D721Med (cell line): ENCODE measurements at regions not wholly inside any gene's neighbourhood (a gene's known extent, or its start where the extent isn't known, plus 50 kb on each side); places are given as distances from the start of the nearest gene placed in this dataset.

ENCODE experiments used
- DNase-seq: peaks from one replicate; pipeline ENCODE4 v3.0.0; 2011; ENCODE audit warnings: low spot score; ENCODE audit not compliant: insufficient read length
- FAIRE-seq: peaks from 2 replicates; lab custom pipeline; 2011; peaks lifted over from hg19 to GRCh38; lab: Jason Lieb, UNC
- TF ChIP-seq, protein P1 (sequence below): IDR thresholded peaks from 2 replicates; pipeline ENCODE4 v1.5.1; 2012; ENCODE audit warnings: mild to moderate bottlenecking, control low read depth; ENCODE audit not compliant: insufficient read depth; ENCODE audit errors: missing control alignments

DNA sequence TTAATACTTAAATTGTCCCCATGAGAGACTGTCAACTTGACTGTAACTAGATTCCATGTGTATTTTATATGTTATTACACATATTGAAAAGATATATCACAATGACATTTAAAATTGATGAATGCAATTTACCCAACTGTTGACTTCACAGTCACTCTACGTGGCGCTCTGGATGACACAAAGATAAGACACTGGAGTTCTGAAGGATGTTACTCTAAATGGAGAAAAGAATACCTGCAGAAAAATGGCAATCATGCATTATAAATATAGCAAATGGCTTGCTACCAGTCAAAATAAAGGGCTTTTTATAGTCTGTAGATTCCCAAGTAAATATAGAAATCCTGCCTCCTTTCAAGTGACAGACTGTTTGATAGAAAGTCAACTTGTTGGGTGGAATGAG, 143.6 kb upstream of the KLF6 start:
- no peak for FAIRE-seq
- no peak for DNase-seq
- TF ChIP-seq, protein P1, sequence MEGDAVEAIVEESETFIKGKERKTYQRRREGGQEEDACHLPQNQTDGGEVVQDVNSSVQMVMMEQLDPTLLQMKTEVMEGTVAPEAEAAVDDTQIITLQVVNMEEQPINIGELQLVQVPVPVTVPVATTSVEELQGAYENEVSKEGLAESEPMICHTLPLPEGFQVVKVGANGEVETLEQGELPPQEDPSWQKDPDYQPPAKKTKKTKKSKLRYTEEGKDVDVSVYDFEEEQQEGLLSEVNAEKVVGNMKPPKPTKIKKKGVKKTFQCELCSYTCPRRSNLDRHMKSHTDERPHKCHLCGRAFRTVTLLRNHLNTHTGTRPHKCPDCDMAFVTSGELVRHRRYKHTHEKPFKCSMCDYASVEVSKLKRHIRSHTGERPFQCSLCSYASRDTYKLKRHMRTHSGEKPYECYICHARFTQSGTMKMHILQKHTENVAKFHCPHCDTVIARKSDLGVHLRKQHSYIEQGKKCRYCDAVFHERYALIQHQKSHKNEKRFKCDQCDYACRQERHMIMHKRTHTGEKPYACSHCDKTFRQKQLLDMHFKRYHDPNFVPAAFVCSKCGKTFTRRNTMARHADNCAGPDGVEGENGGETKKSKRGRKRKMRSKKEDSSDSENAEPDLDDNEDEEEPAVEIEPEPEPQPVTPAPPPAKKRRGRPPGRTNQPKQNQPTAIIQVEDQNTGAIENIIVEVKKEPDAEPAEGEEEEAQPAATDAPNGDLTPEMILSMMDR, result no peak

DNA sequence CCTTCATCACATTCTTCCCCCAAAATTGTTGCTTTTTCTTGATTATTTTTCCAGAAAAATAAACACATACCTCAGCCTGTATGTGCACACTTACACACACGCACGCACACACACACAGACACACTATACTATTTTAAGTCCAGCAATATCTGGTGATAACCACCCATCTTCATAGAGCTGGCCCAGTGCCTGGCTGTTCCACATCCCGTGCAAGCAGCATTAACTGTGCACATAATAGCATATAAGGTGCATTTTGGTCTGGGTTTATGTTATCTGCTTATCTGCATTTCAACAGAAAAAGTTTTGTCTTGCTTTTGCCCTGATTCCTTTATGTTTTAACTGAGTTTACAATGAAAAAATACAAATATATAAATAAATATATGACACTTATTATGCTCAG, 143.1 kb upstream of the KLF6 start:
- DNase-seq (no peak), FAIRE-seq (no peak)
- TF ChIP-seq, protein P1, result no peak

DNA sequence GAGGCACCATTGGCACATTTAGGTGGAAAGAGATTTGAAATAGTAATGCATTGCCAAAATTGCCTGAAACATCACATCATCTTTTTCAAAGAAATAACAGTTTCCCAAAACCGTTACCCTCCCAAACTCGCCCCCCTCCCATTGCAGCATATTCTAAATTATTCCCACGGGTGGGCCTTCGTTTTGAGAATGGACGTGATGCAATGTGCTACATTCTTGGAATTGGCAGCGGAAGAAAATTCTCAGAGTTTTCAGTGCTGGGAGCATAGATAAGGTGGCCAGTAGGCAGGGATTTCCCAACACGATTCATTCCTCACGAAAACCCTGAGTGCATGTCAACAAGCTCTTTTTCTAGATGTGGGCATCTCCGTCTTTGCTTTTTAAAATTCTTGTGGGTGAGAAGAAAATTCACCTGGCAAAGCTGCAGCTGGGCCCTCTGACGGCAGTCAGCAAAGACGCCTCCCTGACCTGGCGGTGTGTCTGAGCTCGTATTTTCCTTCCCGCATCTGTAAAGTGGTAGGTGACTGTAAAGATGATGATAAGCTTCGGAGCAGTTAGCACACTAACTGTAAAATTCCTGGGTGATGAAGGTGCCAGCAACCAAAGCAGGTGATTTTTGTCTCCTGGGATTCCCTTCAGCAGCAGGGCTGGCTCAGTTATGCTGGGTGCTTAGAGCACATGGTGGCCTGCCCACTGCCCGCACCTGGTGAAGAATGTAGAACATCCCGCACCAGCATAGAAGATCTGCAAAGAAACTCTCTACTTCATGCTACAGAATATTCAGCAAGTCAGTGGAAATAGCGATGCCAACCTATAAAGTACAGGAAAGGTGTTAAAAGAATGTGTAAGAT, 141.9 kb upstream of the KLF6 start:
- TF ChIP-seq, protein P1, result no peak
- FAIRE-seq, result no peak
- DNase-seq, result no peak

DNA sequence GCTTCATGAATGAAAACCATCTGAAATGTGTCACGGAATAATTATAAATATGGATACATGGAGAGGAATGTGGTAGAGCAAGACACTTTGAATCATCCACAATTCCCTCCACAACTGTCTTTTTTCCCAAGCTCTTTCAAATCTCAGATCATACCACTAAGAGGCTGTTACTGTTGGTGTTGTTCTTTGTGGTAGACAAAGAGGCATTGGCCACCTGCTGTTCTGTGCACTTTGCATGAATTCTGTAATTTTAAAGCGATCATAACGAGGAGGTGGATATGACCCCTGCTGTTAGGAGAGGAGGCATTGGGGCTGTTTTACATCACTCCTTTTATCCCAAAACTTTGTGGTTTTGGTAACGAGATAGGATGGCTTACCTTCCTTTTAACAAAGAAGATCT, 141.2 kb upstream of the KLF6 start:
- FAIRE-seq, result no peak
- TF ChIP-seq, protein P1, result no peak
- DNase-seq, result no peak

DNA sequence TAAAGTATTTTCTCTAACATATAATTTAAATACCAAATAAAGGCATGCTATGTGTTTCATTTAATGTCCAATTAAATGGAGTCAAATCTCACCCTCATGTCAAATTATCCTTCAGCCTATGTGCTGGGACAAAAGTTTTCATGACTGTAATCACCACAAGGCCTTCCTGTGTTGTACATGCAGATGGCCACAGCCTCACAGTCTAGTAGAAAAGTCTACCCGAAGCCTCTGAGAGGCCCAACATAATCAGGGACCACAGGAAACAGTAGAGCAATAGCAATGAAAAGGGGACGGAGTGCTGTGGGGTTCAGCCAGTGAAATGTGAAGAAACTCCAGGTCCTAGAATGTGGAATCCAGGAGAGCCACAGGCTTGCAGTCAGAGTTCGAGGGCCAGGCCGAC, 140.2 kb upstream of the KLF6 start:
- TF ChIP-seq, protein P1, result no peak

DNA sequence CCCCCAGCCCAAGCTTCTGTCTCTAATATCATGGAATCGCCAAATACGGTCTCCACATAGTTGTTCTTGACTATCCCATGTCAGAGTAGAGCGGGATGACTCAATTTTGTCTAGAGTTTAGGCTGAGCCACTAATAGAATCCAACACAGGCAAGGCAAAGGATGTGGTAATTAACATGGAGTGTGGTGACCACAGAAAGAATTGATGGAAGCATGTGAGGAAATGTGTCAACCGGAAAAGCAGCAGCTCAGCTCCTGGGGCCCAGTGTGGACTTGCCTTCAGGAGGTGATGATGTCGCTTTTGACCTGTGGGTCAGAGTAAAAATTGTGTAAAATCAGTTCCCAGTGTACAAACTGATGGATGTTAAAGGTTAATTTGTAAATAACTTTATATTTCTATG, 139.3 kb upstream of the KLF6 start:
- TF ChIP-seq, protein P1, result no peak
- DNase-seq, result no peak
- no peak for FAIRE-seq

More for the DNA sequence above, 140.2 kb upstream of the KLF6 start:
- no peak for DNase-seq
- FAIRE-seq, result no peak

DNA sequence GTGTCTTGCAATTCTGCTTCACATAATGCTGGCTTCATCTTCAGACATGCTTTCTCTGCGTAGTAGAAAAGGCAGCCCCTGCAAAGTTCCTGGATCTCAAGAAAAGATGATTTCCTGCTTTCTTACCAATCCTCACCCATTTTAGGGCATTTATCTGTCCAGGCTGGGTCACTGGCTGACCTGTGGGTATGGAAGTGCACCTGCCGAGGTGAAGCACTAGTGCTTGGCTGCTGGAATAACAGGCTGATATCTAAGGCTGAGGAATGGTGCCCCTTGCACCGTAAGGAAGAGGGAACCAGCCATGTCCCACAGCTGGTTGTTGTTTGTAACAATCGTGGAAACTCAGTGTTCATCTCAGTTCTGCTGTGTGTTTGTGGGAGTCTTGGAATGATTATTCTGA, 138.0 kb upstream of the KLF6 start:
- FAIRE-seq (no peak), DNase-seq (no peak)
- TF ChIP-seq, protein P1, result no peak
